COLO829 (cell line): ENCODE measurements at regions not wholly inside any gene's neighbourhood (a gene's known extent, or its start where the extent isn't known, plus 50 kb on each side); places are given as distances from the start of the nearest gene placed in this dataset.
"Not testable (repeated sequence)": the region's sequence is repeated elsewhere in the genome, so short reads cannot be mapped to it uniquely, and the experiment has no call there.

Experiments
- DNase-seq: peaks from one replicate; pipeline ENCODE4 v3.0.0; 2012; ENCODE audit warnings: low spot score

- DNase-seq = not testable (repeated sequence)
Measured at GRCh38 chr1:761791-762190, 75.3 kb upstream of the OR4F16 start.

- not testable (repeated sequence) for DNase-seq
Measured at GRCh38 chr1:771449-771848, 85.0 kb upstream of the OR4F16 start.

- not testable (repeated sequence) for DNase-seq
Measured at GRCh38 chr1:777480-778180, 91.2 kb upstream of the OR4F16 start.

GRCh38 chr1:778451-779278 lies 92.2 kb upstream of the OR4F16 start:
- peak; percentile 95 for DNase-seq

GRCh38 chr1:779621-780020 lies 93.2 kb upstream of the OR4F16 start:
- not testable (repeated sequence) for DNase-seq

GRCh38 chr1:788835-789234 lies 102.4 kb upstream of the OR4F16 start:
- DNase-seq = no peak

- DNase-seq = not testable (repeated sequence)
Measured at GRCh38 chr1:789606-790005, 103.2 kb upstream of the OR4F16 start.

GRCh38 chr1:790388-790930 lies 104.0 kb upstream of the OR4F16 start:
- not testable (repeated sequence) for DNase-seq

GRCh38 chr1:794310-794709 lies 107.9 kb upstream of the OR4F16 start:
- DNase-seq = not testable (repeated sequence)

GRCh38 chr1:794918-795584 lies 108.6 kb upstream of the OR4F16 start:
- DNase-seq = not testable (repeated sequence)

- DNase-seq = not testable (repeated sequence)
Measured at GRCh38 chr1:797649-798048, 111.2 kb upstream of the OR4F16 start.

GRCh38 chr1:800397-800796 lies 113.9 kb upstream of the OR4F16 start:
- not testable (repeated sequence) for DNase-seq

GRCh38 chr1:804378-805115 lies 118.1 kb upstream of the OR4F16 start:
- not testable (repeated sequence) for DNase-seq

- not testable (repeated sequence) for DNase-seq
Measured at GRCh38 chr1:805310-805709, 118.4 kb upstream of the SAMD11 start.

GRCh38 chr1:807066-807465 lies 116.7 kb upstream of the SAMD11 start:
- DNase-seq = not testable (repeated sequence)

- not testable (repeated sequence) for DNase-seq
Measured at GRCh38 chr1:807699-808390, 115.9 kb upstream of the SAMD11 start.

GRCh38 chr1:810949-811348 lies 112.8 kb upstream of the SAMD11 start:
- not testable (repeated sequence) for DNase-seq

GRCh38 chr1:812535-813127 lies 111.1 kb upstream of the SAMD11 start:
- not testable (repeated sequence) for DNase-seq

GRCh38 chr1:814543-814942 lies 109.2 kb upstream of the SAMD11 start:
- not testable (repeated sequence) for DNase-seq

- not testable (repeated sequence) for DNase-seq
Measured at GRCh38 chr1:815147-815922, 108.4 kb upstream of the SAMD11 start.
